ENCODE measurements at regions not wholly inside any gene's neighbourhood (a gene's known extent, or its start where the extent isn't known, plus 50 kb on each side); places are given as distances from the start of the nearest gene placed in this dataset.

GRCh38 chr13:64457976-64458375 is 2772.2 kb downstream of the PCDH9 start:
- DNase-seq, result no peak
- in situ Hi-C loops (cut with MboI; ENCODE audit: low sequenced_read_pairs in 4 of 4), result no loop called here

GRCh38 chr13:64455124-64455523 is 2775.0 kb downstream of the PCDH9 start:
- H3K36me3 ChIP-seq, result no peaks in the 10 kb centered on the region
- no peak overlapping the region for H3K27ac ChIP-seq
- ATAC-seq (no peak), DNase-seq (no peak)
- no peaks in the 10 kb centered on the region for H3K4me1 ChIP-seq
- no peaks in the 10 kb centered on the region for H3K9me3 ChIP-seq
- intact Hi-C loops (cut with DNase I; ENCODE audit: low total_unique reads), result no loop called here
- no peaks in the 10 kb centered on the region for H3K27me3 ChIP-seq
- in situ Hi-C loops (cut with MboI; ENCODE audit: low sequenced_read_pairs in 4 of 4), result no loop called here
- no peak overlapping the region for H3K4me3 ChIP-seq
- TF ChIP-seq CTCF (IDR thresholded peaks at IDR 0.05 in 4 of 5, conservative IDR thresholded peaks at IDR 0.05 in 1 of 5) (no peak), POLR2A (IDR thresholded peaks at IDR 0.05) (no peak)

More at GRCh38 chr13:64457976-64458375, 2772.2 kb downstream of the PCDH9 start:
- ATAC-seq, result no peak
- Histone ChIP-seq H3K4me1 (no peaks in the 10 kb centered on the region), H3K27ac (no peak overlapping the region), H3K9me3 (no peaks in the 10 kb centered on the region), H3K27me3 (no peaks in the 10 kb centered on the region), H3K4me3 (no peak overlapping the region), H3K36me3 (no peaks in the 10 kb centered on the region)
- intact Hi-C loops (cut with DNase I; ENCODE audit: low total_unique reads), result no loop called here
- no peak for TF ChIP-seq CTCF (IDR thresholded peaks at IDR 0.05 in 4 of 5, conservative IDR thresholded peaks at IDR 0.05 in 1 of 5)
- no peak for TF ChIP-seq POLR2A (IDR thresholded peaks at IDR 0.05)

GRCh38 chr13:64453831-64454230 is 2776.3 kb downstream of the PCDH9 start:
- in situ Hi-C loops (cut with MboI; ENCODE audit: low sequenced_read_pairs in 4 of 4), result no loop called here
- DNase-seq, result no peak

GRCh38 chr13:64446372-64446771 is 2783.8 kb downstream of the PCDH9 start:
- Histone ChIP-seq H3K9me3 (no peaks in the 10 kb centered on the region), H3K36me3 (no peaks in the 10 kb centered on the region), H3K27ac (no peak overlapping the region), H3K27me3 (no peaks in the 10 kb centered on the region), H3K4me1 (no peaks in the 10 kb centered on the region), H3K4me3 (no peak overlapping the region)
- in situ Hi-C loops (cut with MboI; ENCODE audit: low sequenced_read_pairs in 4 of 4), result no loop called here
- no peak for DNase-seq
- TF ChIP-seq CTCF (IDR thresholded peaks at IDR 0.05 in 4 of 5, conservative IDR thresholded peaks at IDR 0.05 in 1 of 5) (no peak), POLR2A (IDR thresholded peaks at IDR 0.05) (no peak)
- ATAC-seq, result no peak
- intact Hi-C loops (cut with DNase I; ENCODE audit: low total_unique reads), result no loop called here

More at GRCh38 chr13:64453831-64454230, 2776.3 kb downstream of the PCDH9 start:
- no peak overlapping the region for H3K27ac ChIP-seq
- intact Hi-C loops (cut with DNase I; ENCODE audit: low total_unique reads), result no loop called here
- H3K36me3 ChIP-seq, result no peaks in the 10 kb centered on the region
- H3K9me3 ChIP-seq, result no peaks in the 10 kb centered on the region
- no peak for TF ChIP-seq CTCF (IDR thresholded peaks at IDR 0.05 in 4 of 5, conservative IDR thresholded peaks at IDR 0.05 in 1 of 5)
- TF ChIP-seq POLR2A (IDR thresholded peaks at IDR 0.05), result no peak
- H3K27me3 ChIP-seq, result no peaks in the 10 kb centered on the region
- H3K4me3 ChIP-seq, result no peak overlapping the region
- ATAC-seq, result no peak
- no peaks in the 10 kb centered on the region for H3K4me1 ChIP-seq

- Histone ChIP-seq H3K27me3 (no peaks in the 10 kb centered on the region), H3K36me3 (no peaks in the 10 kb centered on the region), H3K4me1 (no peaks in the 10 kb centered on the region), H3K4me3 (no peak overlapping the region), H3K27ac (no peak overlapping the region), H3K9me3 (no peaks in the 10 kb centered on the region)
- in situ Hi-C loops (cut with MboI; ENCODE audit: low sequenced_read_pairs in 4 of 4), result no loop called here
- intact Hi-C loops (cut with DNase I; ENCODE audit: low total_unique reads), result no loop called here
- ATAC-seq (no peak), DNase-seq (no peak)
- TF ChIP-seq POLR2A (IDR thresholded peaks at IDR 0.05), result no peak
- TF ChIP-seq CTCF (IDR thresholded peaks at IDR 0.05 in 4 of 5, conservative IDR thresholded peaks at IDR 0.05 in 1 of 5), result no peak
Measured at GRCh38 chr13:64441740-64442139, 2788.4 kb downstream of the PCDH9 start.

All from gastrocnemius medialis (tissue), 4 donors.